Esophagus squamous epithelium (tissue), 4 donors: ENCODE measurements at regions not wholly inside any gene's neighbourhood (a gene's known extent, or its start where the extent isn't known, plus 50 kb on each side); places are given as distances from the start of the nearest gene placed in this dataset.

Experiments used
- CTCF ChIP-seq, 6 experiments: fragments of 450-650 bp in 4 of 6; fragments of 200-600 bp in 2 of 6; sonication (generic) in 2 of 6; IDR thresholded peaks; one replicate each; pipeline ENCODE4 v1.5.1; 2016 to 2019; ENCODE audit warnings: antibody characterized with exemption in 6 of 6, mild to moderate bottlenecking in 4 of 6, moderate library complexity in 4 of 6
- POLR2A ChIP-seq, 4 donors: fragments of 450-650 bp; IDR thresholded peaks; one replicate each; pipeline ENCODE4 v1.6.1; 2017; ENCODE audit warnings: antibody characterized with exemption in 4 of 4, mild to moderate bottlenecking in 4 of 4, moderate library complexity in 3 of 4

- no peak for TF ChIP-seq CTCF (IDR thresholded peaks at IDR 0.05)
- no peak for TF ChIP-seq POLR2A (IDR thresholded peaks at IDR 0.05)
Measured at GRCh38 chr4:54593795-54594322, 63.9 kb upstream of the KIT start.
